GM12892 (cell line): ENCODE measurements at regions not wholly inside any gene's neighbourhood (a gene's known extent, or its start where the extent isn't known, plus 50 kb on each side); places are given as distances from the start of the nearest gene placed in this dataset.

ENCODE experiments used
- POLR2A ChIP-seq: IDR thresholded peaks from 2 replicates; pipeline ENCODE4 v1.6.1; 2011; ENCODE audit warnings: low read depth, low read length, control low read depth
- POLR2AphosphoS5 ChIP-seq: IDR thresholded peaks from 2 replicates; pipeline ENCODE4 v1.6.1; 2011; ENCODE audit warnings: low read depth, low read length, control low read depth
- TAF1 ChIP-seq: IDR thresholded peaks from 2 replicates; pipeline ENCODE4 v1.6.1; 2011; ENCODE audit warnings: low read depth, mild to moderate bottlenecking, control low read depth, low read length, borderline replicate concordance

DNA sequence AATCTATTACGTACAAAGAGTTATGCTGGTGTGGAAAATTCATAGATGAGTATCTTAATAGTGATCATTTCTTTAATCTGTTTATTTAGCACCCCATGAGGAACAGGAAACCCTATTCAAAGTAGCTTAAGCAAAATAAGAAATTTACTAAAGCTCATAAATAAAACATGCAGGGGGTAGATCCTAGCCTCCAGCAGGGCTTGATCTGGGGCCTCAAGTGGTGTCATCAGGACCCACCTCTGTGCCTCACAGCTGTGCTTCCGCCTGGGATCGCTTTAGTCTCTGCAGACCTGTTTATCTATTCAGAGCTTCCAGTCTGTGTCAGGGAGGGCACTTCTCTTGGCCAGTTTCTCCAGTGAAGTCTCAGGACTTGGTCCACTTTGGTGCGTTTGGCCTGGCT, 171.0 kb upstream of the SLC24A5 start:
- TF ChIP-seq POLR2AphosphoS5 (no peak), POLR2A (no peak), TAF1 (no peak)
